ENCODE measurements at regions not wholly inside any gene's neighbourhood (a gene's known extent, or its start where the extent isn't known, plus 50 kb on each side); places are given as distances from the start of the nearest gene placed in this dataset.

GRCh38 chr13:47859165-47859564 lies 141.9 kb downstream of the SUCLA2 start:
- no peak for TF ChIP-seq CTCF (IDR thresholded peaks at IDR 0.05)
- no peak for TF ChIP-seq POLR2A (IDR thresholded peaks at IDR 0.05)

All from vagina (tissue), 2 donors.